WTC11 (cell line): ENCODE measurements at regions not wholly inside any gene's neighbourhood (a gene's known extent, or its start where the extent isn't known, plus 50 kb on each side); places are given as distances from the start of the nearest gene placed in this dataset.

ENCODE experiments used
- ATAC-seq: fragments of 200-7000 bp; cut with Tn5 transposase; 2 replicates; pipeline ENCODE4 v1.10.0; 2021; ENCODE audit warnings: mild to moderate bottlenecking, moderate library complexity
- CTCF ChIA-PET: fragments of 300-600 bp; sonication (Branson Sonifier 250); formaldehyde crosslinking; loops from one replicate; lab custom pipeline; 2021; ENCODE audit warnings: antibody characterized with exemption; lab: Charles Lee
- POLR2A ChIA-PET: fragments of 350-600 bp; sonication (Branson Sonifier 250); formaldehyde crosslinking; loops from one replicate; lab custom pipeline; 2021; ENCODE audit warnings: antibody characterized with exemption; lab: Charles Lee
- DNase-seq: peaks from one replicate; pipeline ENCODE4 v3.0.0; 2021; ENCODE audit warnings: low spot score
- H3K27ac Mint-ChIP-seq: 2 replicates; pipeline ENCODE4 v1.8.0; 2021; ENCODE audit warnings: mixed read lengths
- H3K27me3 Mint-ChIP-seq: 2 replicates; pipeline ENCODE4 v1.8.0; 2021; ENCODE audit warnings: low read depth, mild to moderate bottlenecking, moderate library complexity, mixed read lengths
- H3K36me3 Mint-ChIP-seq: 2 replicates; pipeline ENCODE4 v1.8.0; 2021; ENCODE audit warnings: mixed read lengths
- H3K4me1 Mint-ChIP-seq: 2 replicates; pipeline ENCODE4 v1.8.0; 2022; ENCODE audit warnings: mixed read lengths
- H3K4me3 Mint-ChIP-seq: 2 replicates; pipeline ENCODE4 v1.8.0; 2021; ENCODE audit warnings: mild to moderate bottlenecking, moderate library complexity, mixed read lengths
- H3K9me3 Mint-ChIP-seq: 2 replicates; pipeline ENCODE4 v1.8.0; 2021; ENCODE audit warnings: mixed read lengths
- CBFB ChIP-seq: sonication (generic); formaldehyde crosslinking; IDR thresholded peaks from 2 replicates; pipeline ENCODE4 v1.8.1; 2022; ENCODE audit warnings: mild to moderate bottlenecking, low read depth, missing genetic modification reagents
- ESRRA ChIP-seq: sonication (generic); formaldehyde crosslinking; IDR thresholded peaks from 2 replicates; pipeline ENCODE4 v1.8.1; 2022; ENCODE audit warnings: mild to moderate bottlenecking, missing genetic modification reagents, borderline replicate concordance
- GABPB1 ChIP-seq: sonication (generic); formaldehyde crosslinking; IDR thresholded peaks from 2 replicates; pipeline ENCODE4 v1.8.1; 2023; ENCODE audit warnings: mild to moderate bottlenecking, missing genetic modification reagents
- GRHL2 ChIP-seq: fragments of 250-450 bp; sonication (Bioruptor Pico); IDR thresholded peaks from 2 replicates; pipeline ENCODE4 v1.8.0; 2022; ENCODE audit warnings: mild to moderate bottlenecking, moderate library complexity; ENCODE audit not compliant: insufficient replicate concordance, severe bottlenecking
- MYBL2 ChIP-seq: sonication (generic); formaldehyde crosslinking; IDR thresholded peaks from 2 replicates; pipeline ENCODE4 v1.8.1; 2023; ENCODE audit warnings: mild to moderate bottlenecking, moderate library complexity, missing genetic modification reagents
- NFE2L1 ChIP-seq: sonication (generic); formaldehyde crosslinking; IDR thresholded peaks from 2 replicates; pipeline ENCODE4 v1.8.1; 2023; ENCODE audit warnings: missing genetic modification reagents
- OVOL2 ChIP-seq: fragments of 250-450 bp; sonication (Bioruptor Pico); IDR thresholded peaks from 2 replicates; pipeline ENCODE4 v1.9.0; 2021; ENCODE audit warnings: mild to moderate bottlenecking, borderline replicate concordance
- RELA ChIP-seq: sonication (generic); formaldehyde crosslinking; IDR thresholded peaks from 2 replicates; pipeline ENCODE4 v1.8.1; 2022; ENCODE audit warnings: missing genetic modification reagents, mild to moderate bottlenecking, borderline replicate concordance
- SMAD3 ChIP-seq: sonication (generic); formaldehyde crosslinking; IDR thresholded peaks from 2 replicates; pipeline ENCODE4 v1.8.0; 2022; ENCODE audit warnings: missing genetic modification reagents, mild to moderate bottlenecking, borderline replicate concordance
- TEAD4 ChIP-seq: sonication (generic); formaldehyde crosslinking; IDR thresholded peaks from 2 replicates; pipeline ENCODE4 v1.8.0; 2022; ENCODE audit warnings: mild to moderate bottlenecking, missing genetic modification reagents
- ZBTB21 ChIP-seq: sonication (generic); formaldehyde crosslinking; IDR thresholded peaks from 2 replicates; pipeline ENCODE4 v1.8.1; 2023; ENCODE audit warnings: mild to moderate bottlenecking, missing genetic modification reagents, borderline replicate concordance
- ZNF317 ChIP-seq: sonication (generic); formaldehyde crosslinking; IDR thresholded peaks from 2 replicates; pipeline ENCODE4 v1.8.1; 2023; ENCODE audit warnings: low read depth, mild to moderate bottlenecking, moderate library complexity, missing genetic modification reagents, borderline replicate concordance
- ZNF396 ChIP-seq: fragments of 250-450 bp; sonication (Bioruptor Pico); IDR thresholded peaks from 2 replicates; pipeline ENCODE4 v1.8.0; 2021; ENCODE audit warnings: mild to moderate bottlenecking, moderate library complexity, borderline replicate concordance
- ZNF671 ChIP-seq: fragments of 250-450 bp; sonication (Bioruptor Pico); IDR thresholded peaks from 2 replicates; pipeline ENCODE4 v1.8.0; 2021; ENCODE audit warnings: mild to moderate bottlenecking
- TF ChIP-seq, protein P1 (sequence below): sonication (generic); formaldehyde crosslinking; IDR thresholded peaks from 2 replicates; pipeline ENCODE4 v1.8.0; 2022; ENCODE audit warnings: mild to moderate bottlenecking, missing genetic modification reagents
- TF ChIP-seq, protein P2 (sequence below): fragments of 250-450 bp; sonication (Bioruptor Pico); IDR thresholded peaks from 2 replicates; pipeline ENCODE4 v1.8.0; 2021; ENCODE audit warnings: mild to moderate bottlenecking
- TF ChIP-seq, protein P3 (sequence below): sonication (generic); formaldehyde crosslinking; IDR thresholded peaks from 2 replicates; pipeline ENCODE4 v1.8.0; 2023; ENCODE audit warnings: mild to moderate bottlenecking, missing genetic modification reagents
- TF ChIP-seq, protein P4 (sequence below): sonication (generic); formaldehyde crosslinking; IDR thresholded peaks from 2 replicates; pipeline ENCODE4 v1.8.1; 2023; ENCODE audit warnings: mild to moderate bottlenecking, moderate library complexity, missing genetic modification reagents
- TF ChIP-seq, protein P5 (sequence below): sonication (generic); formaldehyde crosslinking; IDR thresholded peaks from 2 replicates; pipeline ENCODE4 v1.8.1; 2022; ENCODE audit warnings: missing genetic modification reagents, borderline replicate concordance
- TF ChIP-seq, protein P6 (sequence below): sonication (generic); formaldehyde crosslinking; IDR thresholded peaks from 2 replicates; pipeline ENCODE4 v1.8.1; 2023; ENCODE audit warnings: mild to moderate bottlenecking, missing genetic modification reagents
- TF ChIP-seq, protein P7 (sequence below): fragments of 200-600 bp; IDR thresholded peaks from 2 replicates; pipeline ENCODE4 v1.8.0; 2022; ENCODE audit warnings: antibody characterized with exemption

DNA sequence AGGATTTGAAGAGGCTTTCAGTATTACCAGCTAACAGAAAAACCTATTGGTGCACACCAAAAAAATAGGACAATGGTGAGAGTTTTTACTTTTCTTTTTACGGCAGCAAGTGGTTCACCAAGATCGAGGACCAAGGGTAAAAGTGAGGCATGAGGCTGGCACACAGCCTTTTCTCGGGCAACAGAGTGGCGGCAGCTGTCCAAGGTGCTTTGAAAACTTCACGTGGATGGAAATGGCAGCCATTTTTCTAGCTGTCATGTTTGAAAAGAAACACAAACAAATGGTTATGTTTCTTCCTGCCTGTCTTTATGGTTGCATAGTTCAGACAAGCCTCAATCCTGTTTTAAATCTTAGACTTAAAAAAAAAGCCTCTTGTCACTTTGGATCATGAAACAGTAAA, 812.5 kb upstream of the CHAC2 start:
- peaks cover 9% of the 10 kb centered on the region for H3K9me3 Mint-ChIP-seq
- TF ChIP-seq ESRRA (CRISPR knock-in tag): no peak
- TF ChIP-seq RELA (CRISPR knock-in tag): no peak
- TF ChIP-seq, protein P1, sequence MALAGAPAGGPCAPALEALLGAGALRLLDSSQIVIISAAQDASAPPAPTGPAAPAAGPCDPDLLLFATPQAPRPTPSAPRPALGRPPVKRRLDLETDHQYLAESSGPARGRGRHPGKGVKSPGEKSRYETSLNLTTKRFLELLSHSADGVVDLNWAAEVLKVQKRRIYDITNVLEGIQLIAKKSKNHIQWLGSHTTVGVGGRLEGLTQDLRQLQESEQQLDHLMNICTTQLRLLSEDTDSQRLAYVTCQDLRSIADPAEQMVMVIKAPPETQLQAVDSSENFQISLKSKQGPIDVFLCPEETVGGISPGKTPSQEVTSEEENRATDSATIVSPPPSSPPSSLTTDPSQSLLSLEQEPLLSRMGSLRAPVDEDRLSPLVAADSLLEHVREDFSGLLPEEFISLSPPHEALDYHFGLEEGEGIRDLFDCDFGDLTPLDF (CRISPR knock-in tag): no peak
- TF ChIP-seq, protein P2, sequence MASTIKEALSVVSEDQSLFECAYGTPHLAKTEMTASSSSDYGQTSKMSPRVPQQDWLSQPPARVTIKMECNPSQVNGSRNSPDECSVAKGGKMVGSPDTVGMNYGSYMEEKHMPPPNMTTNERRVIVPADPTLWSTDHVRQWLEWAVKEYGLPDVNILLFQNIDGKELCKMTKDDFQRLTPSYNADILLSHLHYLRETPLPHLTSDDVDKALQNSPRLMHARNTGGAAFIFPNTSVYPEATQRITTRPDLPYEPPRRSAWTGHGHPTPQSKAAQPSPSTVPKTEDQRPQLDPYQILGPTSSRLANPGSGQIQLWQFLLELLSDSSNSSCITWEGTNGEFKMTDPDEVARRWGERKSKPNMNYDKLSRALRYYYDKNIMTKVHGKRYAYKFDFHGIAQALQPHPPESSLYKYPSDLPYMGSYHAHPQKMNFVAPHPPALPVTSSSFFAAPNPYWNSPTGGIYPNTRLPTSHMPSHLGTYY: no peak
- no peak for TF ChIP-seq MYBL2
- TF ChIP-seq, protein P3, sequence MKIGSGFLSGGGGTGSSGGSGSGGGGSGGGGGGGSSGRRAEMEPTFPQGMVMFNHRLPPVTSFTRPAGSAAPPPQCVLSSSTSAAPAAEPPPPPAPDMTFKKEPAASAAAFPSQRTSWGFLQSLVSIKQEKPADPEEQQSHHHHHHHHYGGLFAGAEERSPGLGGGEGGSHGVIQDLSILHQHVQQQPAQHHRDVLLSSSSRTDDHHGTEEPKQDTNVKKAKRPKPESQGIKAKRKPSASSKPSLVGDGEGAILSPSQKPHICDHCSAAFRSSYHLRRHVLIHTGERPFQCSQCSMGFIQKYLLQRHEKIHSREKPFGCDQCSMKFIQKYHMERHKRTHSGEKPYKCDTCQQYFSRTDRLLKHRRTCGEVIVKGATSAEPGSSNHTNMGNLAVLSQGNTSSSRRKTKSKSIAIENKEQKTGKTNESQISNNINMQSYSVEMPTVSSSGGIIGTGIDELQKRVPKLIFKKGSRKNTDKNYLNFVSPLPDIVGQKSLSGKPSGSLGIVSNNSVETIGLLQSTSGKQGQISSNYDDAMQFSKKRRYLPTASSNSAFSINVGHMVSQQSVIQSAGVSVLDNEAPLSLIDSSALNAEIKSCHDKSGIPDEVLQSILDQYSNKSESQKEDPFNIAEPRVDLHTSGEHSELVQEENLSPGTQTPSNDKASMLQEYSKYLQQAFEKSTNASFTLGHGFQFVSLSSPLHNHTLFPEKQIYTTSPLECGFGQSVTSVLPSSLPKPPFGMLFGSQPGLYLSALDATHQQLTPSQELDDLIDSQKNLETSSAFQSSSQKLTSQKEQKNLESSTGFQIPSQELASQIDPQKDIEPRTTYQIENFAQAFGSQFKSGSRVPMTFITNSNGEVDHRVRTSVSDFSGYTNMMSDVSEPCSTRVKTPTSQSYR: no peak
- TF ChIP-seq CBFB: no peak
- TF ChIP-seq ZNF396 (CRISPR knock-in tag): no peak
- TF ChIP-seq, all 79 proteins: peak for 0
- peaks cover 11% of the 10 kb centered on the region for H3K36me3 Mint-ChIP-seq
- no peak for ATAC-seq
- H3K27me3 Mint-ChIP-seq: no peaks in the 10 kb centered on the region
- H3K4me1 Mint-ChIP-seq: peaks cover 2% of the 10 kb centered on the region
- no peak overlapping the region for H3K4me3 Mint-ChIP-seq
- no peak for DNase-seq
- POLR2A ChIA-PET: no interaction called here
- CTCF ChIA-PET: no interaction called here
- no peak overlapping the region for H3K27ac Mint-ChIP-seq

DNA sequence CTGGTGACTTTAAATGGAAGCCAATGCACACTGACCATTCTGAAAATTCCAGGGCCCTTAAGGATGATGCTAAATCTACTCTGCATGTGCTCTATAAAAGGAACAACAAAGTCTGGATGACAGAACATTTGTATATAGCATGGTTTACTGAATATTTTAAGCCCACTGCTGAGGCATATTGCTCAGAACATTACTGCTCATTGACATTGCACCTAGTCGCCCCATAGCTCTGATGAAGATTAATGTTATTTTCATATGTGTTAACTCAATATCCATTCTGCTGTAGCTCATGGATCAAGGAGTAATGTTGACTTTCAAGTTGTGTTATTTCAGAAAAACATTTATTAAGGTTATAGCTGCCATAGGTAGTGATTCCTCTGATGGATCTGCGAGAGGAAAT, 827.5 kb upstream of the CHAC2 start:
- no peaks in the 10 kb centered on the region for H3K4me1 Mint-ChIP-seq
- no peak overlapping the region for H3K27ac Mint-ChIP-seq
- POLR2A ChIA-PET: no interaction called here
- peaks cover 17% of the 10 kb centered on the region for H3K36me3 Mint-ChIP-seq
- ATAC-seq (no peak), DNase-seq (no peak)
- H3K4me3 Mint-ChIP-seq: no peak overlapping the region
- H3K9me3 Mint-ChIP-seq: peaks cover 23% of the 10 kb centered on the region
- no peak for TF ChIP-seq OVOL2 (CRISPR knock-in tag)
- no peak for TF ChIP-seq TEAD4
- TF ChIP-seq, protein P4, sequence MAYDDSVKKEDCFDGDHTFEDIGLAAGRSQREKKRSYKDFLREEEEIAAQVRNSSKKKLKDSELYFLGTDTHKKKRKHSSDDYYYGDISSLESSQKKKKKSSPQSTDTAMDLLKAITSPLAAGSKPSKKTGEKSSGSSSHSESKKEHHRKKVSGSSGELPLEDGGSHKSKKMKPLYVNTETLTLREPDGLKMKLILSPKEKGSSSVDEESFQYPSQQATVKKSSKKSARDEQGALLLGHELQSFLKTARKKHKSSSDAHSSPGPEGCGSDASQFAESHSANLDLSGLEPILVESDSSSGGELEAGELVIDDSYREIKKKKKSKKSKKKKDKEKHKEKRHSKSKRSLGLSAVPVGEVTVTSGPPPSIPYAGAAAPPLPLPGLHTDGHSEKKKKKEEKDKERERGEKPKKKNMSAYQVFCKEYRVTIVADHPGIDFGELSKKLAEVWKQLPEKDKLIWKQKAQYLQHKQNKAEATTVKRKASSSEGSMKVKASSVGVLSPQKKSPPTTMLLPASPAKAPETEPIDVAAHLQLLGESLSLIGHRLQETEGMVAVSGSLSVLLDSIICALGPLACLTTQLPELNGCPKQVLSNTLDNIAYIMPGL (CRISPR knock-in tag): no peak
- no peak for TF ChIP-seq SMAD3 (CRISPR knock-in tag)
- TF ChIP-seq, protein P5, sequence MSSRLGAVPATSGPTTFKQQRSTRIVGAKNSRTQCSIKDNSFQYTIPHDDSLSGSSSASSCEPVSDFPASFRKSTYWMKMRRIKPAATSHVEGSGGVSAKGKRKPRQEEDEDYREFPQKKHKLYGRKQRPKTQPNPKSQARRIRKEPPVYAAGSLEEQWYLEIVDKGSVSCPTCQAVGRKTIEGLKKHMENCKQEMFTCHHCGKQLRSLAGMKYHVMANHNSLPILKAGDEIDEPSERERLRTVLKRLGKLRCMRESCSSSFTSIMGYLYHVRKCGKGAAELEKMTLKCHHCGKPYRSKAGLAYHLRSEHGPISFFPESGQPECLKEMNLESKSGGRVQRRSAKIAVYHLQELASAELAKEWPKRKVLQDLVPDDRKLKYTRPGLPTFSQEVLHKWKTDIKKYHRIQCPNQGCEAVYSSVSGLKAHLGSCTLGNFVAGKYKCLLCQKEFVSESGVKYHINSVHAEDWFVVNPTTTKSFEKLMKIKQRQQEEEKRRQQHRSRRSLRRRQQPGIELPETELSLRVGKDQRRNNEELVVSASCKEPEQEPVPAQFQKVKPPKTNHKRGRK (CRISPR knock-in tag): no peak
- TF ChIP-seq, protein P6, sequence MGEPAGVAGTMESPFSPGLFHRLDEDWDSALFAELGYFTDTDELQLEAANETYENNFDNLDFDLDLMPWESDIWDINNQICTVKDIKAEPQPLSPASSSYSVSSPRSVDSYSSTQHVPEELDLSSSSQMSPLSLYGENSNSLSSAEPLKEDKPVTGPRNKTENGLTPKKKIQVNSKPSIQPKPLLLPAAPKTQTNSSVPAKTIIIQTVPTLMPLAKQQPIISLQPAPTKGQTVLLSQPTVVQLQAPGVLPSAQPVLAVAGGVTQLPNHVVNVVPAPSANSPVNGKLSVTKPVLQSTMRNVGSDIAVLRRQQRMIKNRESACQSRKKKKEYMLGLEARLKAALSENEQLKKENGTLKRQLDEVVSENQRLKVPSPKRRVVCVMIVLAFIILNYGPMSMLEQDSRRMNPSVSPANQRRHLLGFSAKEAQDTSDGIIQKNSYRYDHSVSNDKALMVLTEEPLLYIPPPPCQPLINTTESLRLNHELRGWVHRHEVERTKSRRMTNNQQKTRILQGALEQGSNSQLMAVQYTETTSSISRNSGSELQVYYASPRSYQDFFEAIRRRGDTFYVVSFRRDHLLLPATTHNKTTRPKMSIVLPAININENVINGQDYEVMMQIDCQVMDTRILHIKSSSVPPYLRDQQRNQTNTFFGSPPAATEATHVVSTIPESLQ (CRISPR knock-in tag): no peak
- no peak for TF ChIP-seq GABPB1 (CRISPR knock-in tag)
- TF ChIP-seq GRHL2 (CRISPR knock-in tag): no peak
- no peak for TF ChIP-seq ZNF671 (CRISPR knock-in tag)
- TF ChIP-seq ZBTB21 (CRISPR knock-in tag): no peak
- TF ChIP-seq ESRRA (CRISPR knock-in tag): no peak
- no peak for TF ChIP-seq NFE2L1 (CRISPR knock-in tag)
- TF ChIP-seq, protein P2: no peak
- TF ChIP-seq, protein P7, sequence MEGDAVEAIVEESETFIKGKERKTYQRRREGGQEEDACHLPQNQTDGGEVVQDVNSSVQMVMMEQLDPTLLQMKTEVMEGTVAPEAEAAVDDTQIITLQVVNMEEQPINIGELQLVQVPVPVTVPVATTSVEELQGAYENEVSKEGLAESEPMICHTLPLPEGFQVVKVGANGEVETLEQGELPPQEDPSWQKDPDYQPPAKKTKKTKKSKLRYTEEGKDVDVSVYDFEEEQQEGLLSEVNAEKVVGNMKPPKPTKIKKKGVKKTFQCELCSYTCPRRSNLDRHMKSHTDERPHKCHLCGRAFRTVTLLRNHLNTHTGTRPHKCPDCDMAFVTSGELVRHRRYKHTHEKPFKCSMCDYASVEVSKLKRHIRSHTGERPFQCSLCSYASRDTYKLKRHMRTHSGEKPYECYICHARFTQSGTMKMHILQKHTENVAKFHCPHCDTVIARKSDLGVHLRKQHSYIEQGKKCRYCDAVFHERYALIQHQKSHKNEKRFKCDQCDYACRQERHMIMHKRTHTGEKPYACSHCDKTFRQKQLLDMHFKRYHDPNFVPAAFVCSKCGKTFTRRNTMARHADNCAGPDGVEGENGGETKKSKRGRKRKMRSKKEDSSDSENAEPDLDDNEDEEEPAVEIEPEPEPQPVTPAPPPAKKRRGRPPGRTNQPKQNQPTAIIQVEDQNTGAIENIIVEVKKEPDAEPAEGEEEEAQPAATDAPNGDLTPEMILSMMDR: no peak
- TF ChIP-seq ZNF317 (CRISPR knock-in tag): no peak
- CTCF ChIA-PET: no interaction called here
- no peaks in the 10 kb centered on the region; the same call in 1 of the 2 replicates for H3K27me3 Mint-ChIP-seq
